ENCODE measurements at regions not wholly inside any gene's neighbourhood (a gene's known extent, or its start where the extent isn't known, plus 50 kb on each side); places are given as distances from the start of the nearest gene placed in this dataset.

GRCh38 chr11:69210310-69211035 is 54.7 kb downstream of the SMIM38 start:
- no peak for DNase-seq (ENCODE audit: low read depth)

GRCh38 chr11:69211540-69211919 is 55.8 kb downstream of the SMIM38 start:
- no peak for TF ChIP-seq CTCF (IDR thresholded peaks at IDR 0.05; ENCODE audit: low read depth, low read length, missing control alignments)
- DNase-seq (ENCODE audit: low read depth) = no peak
- no peak overlapping the region for H3K4me3 ChIP-seq (ENCODE audit: low read depth, low read length)

More at GRCh38 chr11:69210310-69211035, 54.7 kb downstream of the SMIM38 start:
- no peak overlapping the region for H3K4me3 ChIP-seq (ENCODE audit: low read depth, low read length)
- TF ChIP-seq CTCF (IDR thresholded peaks at IDR 0.05; ENCODE audit: low read depth, low read length, missing control alignments) = no peak

GRCh38 chr11:69211920-69212797 is 56.4 kb downstream of the SMIM38 start:
- DNase-seq (ENCODE audit: low read depth) = no peak
- no peak for TF ChIP-seq CTCF (IDR thresholded peaks at IDR 0.05; ENCODE audit: low read depth, low read length, missing control alignments)
- H3K4me3 ChIP-seq (ENCODE audit: low read depth, low read length) = no peak overlapping the region

- no peak overlapping the region for H3K4me3 ChIP-seq (ENCODE audit: low read depth, low read length)
- no peak for DNase-seq (ENCODE audit: low read depth)
- no peak for TF ChIP-seq CTCF (IDR thresholded peaks at IDR 0.05; ENCODE audit: low read depth, low read length, missing control alignments)
These were observed 57.0 kb downstream of the SMIM38 start for GRCh38 chr11:69212798-69213110.

GRCh38 chr11:69213316-69213715 is 57.6 kb downstream of the SMIM38 start:
- peak; percentile 10 for DNase-seq (ENCODE audit: low read depth)
- no peak for TF ChIP-seq CTCF (IDR thresholded peaks at IDR 0.05; ENCODE audit: low read depth, low read length, missing control alignments)
- no peak overlapping the region for H3K4me3 ChIP-seq (ENCODE audit: low read depth, low read length)

GRCh38 chr11:69213964-69214363 is 58.2 kb downstream of the SMIM38 start:
- no peak for TF ChIP-seq CTCF (IDR thresholded peaks at IDR 0.05; ENCODE audit: low read depth, low read length, missing control alignments)
- H3K4me3 ChIP-seq (ENCODE audit: low read depth, low read length) = no peak overlapping the region

More at GRCh38 chr11:69213964-69214363, 58.2 kb downstream of the SMIM38 start:
- DNase-seq (ENCODE audit: low read depth) = no peak

Measured in GM12864 (cell line).